ENCODE measurements at regions not wholly inside any gene's neighbourhood (a gene's known extent, or its start where the extent isn't known, plus 50 kb on each side); places are given as distances from the start of the nearest gene placed in this dataset.

DNA sequence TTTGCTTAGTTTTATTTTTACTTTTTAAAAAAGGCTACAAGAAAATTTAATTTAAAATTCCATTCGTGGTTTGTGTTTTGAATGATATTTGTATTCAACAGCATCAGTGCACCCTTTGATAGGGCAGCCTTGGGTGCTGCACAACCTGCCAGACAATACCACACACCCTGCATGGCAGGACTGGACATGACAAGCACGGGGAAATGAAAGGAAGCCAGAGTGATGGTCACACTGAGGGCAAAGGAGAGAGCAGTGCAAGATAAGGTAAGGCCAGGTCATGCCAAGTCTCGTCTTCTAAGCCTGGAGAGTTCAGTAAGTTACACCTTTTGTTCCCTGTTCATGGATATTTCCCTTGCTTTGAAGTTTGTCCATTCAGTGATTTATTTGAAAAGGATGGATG is 103.0 kb downstream of the ALDH8A1 start:
- TF ChIP-seq FOXS1 (CRISPR knock-in tag; IDR thresholded peaks at IDR 0.05) (no peak), POLR2A (IDR thresholded peaks at IDR 0.05; ENCODE audit: low read length) (no peak), REST (IDR thresholded peaks at IDR 0.05) (no peak), RNF2 (IDR thresholded peaks at IDR 0.05; ENCODE audit: borderline replicate concordance, low read depth) (no peak), RFX5 (IDR thresholded peaks at IDR 0.05) (no peak), ESRRA (IDR thresholded peaks at IDR 0.05; ENCODE audit: borderline replicate concordance, low read length) (no peak)
- TF ChIP-seq, protein P1, sequence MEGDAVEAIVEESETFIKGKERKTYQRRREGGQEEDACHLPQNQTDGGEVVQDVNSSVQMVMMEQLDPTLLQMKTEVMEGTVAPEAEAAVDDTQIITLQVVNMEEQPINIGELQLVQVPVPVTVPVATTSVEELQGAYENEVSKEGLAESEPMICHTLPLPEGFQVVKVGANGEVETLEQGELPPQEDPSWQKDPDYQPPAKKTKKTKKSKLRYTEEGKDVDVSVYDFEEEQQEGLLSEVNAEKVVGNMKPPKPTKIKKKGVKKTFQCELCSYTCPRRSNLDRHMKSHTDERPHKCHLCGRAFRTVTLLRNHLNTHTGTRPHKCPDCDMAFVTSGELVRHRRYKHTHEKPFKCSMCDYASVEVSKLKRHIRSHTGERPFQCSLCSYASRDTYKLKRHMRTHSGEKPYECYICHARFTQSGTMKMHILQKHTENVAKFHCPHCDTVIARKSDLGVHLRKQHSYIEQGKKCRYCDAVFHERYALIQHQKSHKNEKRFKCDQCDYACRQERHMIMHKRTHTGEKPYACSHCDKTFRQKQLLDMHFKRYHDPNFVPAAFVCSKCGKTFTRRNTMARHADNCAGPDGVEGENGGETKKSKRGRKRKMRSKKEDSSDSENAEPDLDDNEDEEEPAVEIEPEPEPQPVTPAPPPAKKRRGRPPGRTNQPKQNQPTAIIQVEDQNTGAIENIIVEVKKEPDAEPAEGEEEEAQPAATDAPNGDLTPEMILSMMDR (IDR thresholded peaks at IDR 0.05): no peak
